Gastrocnemius medialis (tissue), 4 donors: ENCODE measurements at regions not wholly inside any gene's neighbourhood (a gene's known extent, or its start where the extent isn't known, plus 50 kb on each side); places are given as distances from the start of the nearest gene placed in this dataset.

ENCODE experiments used
- POLR2A ChIP-seq, 2 donors: fragments of 450-650 bp; IDR thresholded peaks; one replicate each; pipeline ENCODE4 v1.6.1; 2017; ENCODE audit warnings: antibody characterized with exemption in 2 of 2, mild to moderate bottlenecking in 2 of 2, moderate library complexity in 2 of 2
- TF ChIP-seq, protein P1 (sequence below), 5 experiments: fragments of 450-650 bp in 3 of 5; fragments of 200-600 bp in 2 of 5; sonication (generic) in 2 of 5; IDR thresholded peaks in 4 of 5; conservative IDR thresholded peaks in 1 of 5; 1 replicate in 4 of 5; 2 replicates in 1 of 5; pipeline ENCODE4 v1.5.1; 2016 to 2019; ENCODE audit warnings: antibody characterized with exemption in 5 of 5, mild to moderate bottlenecking in 3 of 5, moderate library complexity in 3 of 5

DNA sequence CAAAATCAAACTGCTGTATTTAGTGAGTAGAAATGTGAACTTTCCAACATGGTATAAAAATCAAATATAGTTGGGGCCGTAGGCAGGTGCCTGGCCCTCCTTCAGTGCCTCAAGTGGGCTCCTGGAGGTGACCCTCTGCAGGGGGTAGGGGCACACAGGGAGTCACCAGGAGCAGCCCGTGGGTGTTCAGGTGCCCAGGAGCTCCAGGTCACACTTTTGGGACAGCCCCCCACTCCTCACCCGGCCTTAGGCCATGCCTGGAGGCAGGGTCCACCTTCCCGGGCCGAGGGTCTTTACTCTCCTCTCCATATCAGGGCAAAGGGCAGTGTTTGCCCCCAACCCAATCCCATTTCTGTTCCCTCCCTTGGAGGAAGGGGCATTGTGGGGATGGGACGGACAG is 108.0 kb upstream of the MTAP start:
- TF ChIP-seq, protein P1, sequence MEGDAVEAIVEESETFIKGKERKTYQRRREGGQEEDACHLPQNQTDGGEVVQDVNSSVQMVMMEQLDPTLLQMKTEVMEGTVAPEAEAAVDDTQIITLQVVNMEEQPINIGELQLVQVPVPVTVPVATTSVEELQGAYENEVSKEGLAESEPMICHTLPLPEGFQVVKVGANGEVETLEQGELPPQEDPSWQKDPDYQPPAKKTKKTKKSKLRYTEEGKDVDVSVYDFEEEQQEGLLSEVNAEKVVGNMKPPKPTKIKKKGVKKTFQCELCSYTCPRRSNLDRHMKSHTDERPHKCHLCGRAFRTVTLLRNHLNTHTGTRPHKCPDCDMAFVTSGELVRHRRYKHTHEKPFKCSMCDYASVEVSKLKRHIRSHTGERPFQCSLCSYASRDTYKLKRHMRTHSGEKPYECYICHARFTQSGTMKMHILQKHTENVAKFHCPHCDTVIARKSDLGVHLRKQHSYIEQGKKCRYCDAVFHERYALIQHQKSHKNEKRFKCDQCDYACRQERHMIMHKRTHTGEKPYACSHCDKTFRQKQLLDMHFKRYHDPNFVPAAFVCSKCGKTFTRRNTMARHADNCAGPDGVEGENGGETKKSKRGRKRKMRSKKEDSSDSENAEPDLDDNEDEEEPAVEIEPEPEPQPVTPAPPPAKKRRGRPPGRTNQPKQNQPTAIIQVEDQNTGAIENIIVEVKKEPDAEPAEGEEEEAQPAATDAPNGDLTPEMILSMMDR (IDR thresholded peaks at IDR 0.05 in 4 of 5, conservative IDR thresholded peaks at IDR 0.05 in 1 of 5) = no peak
- no peak for TF ChIP-seq POLR2A (IDR thresholded peaks at IDR 0.05)
